ENCODE measurements at regions not wholly inside any gene's neighbourhood (a gene's known extent, or its start where the extent isn't known, plus 50 kb on each side); places are given as distances from the start of the nearest gene placed in this dataset.

DNA sequence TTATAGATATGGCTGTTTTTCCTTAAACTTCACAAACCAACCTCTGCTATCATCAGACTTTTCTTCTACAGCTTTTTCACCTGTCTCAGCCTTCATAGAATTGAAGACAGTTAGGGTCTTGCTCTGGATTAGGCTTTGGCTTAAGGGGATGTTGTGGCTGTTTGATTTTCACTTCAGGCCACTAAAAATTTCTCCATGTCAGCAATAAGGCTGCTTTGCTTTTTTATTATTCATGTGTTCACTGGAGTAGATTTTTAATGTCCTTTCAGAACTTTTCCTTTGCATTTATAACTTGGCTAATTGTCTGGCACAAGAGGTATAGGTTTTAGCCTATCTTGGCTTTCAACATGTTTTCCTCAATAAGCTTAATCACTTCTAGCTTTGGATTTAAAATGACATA, 392.6 kb downstream of the RFPL4B start:
- TF ChIP-seq SIN3A (IDR thresholded peaks at IDR 0.05; ENCODE audit: borderline replicate concordance, insufficient read depth, low read length) (no peak), POLR2AphosphoS5 (IDR thresholded peaks at IDR 0.05; ENCODE audit: low read depth, low read length) (no peak), FOXP2 (optimal IDR thresholded peaks at IDR 0.05; ENCODE audit: borderline replicate concordance, extremely low read depth, extremely low read length, insufficient read depth) (no peak), TAF1 (IDR thresholded peaks at IDR 0.05; ENCODE audit: borderline replicate concordance, insufficient read depth, low read length) (no peak)
- TF ChIP-seq, protein P1, sequence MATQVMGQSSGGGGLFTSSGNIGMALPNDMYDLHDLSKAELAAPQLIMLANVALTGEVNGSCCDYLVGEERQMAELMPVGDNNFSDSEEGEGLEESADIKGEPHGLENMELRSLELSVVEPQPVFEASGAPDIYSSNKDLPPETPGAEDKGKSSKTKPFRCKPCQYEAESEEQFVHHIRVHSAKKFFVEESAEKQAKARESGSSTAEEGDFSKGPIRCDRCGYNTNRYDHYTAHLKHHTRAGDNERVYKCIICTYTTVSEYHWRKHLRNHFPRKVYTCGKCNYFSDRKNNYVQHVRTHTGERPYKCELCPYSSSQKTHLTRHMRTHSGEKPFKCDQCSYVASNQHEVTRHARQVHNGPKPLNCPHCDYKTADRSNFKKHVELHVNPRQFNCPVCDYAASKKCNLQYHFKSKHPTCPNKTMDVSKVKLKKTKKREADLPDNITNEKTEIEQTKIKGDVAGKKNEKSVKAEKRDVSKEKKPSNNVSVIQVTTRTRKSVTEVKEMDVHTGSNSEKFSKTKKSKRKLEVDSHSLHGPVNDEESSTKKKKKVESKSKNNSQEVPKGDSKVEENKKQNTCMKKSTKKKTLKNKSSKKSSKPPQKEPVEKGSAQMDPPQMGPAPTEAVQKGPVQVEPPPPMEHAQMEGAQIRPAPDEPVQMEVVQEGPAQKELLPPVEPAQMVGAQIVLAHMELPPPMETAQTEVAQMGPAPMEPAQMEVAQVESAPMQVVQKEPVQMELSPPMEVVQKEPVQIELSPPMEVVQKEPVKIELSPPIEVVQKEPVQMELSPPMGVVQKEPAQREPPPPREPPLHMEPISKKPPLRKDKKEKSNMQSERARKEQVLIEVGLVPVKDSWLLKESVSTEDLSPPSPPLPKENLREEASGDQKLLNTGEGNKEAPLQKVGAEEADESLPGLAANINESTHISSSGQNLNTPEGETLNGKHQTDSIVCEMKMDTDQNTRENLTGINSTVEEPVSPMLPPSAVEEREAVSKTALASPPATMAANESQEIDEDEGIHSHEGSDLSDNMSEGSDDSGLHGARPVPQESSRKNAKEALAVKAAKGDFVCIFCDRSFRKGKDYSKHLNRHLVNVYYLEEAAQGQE (IDR thresholded peaks at IDR 0.05; ENCODE audit: insufficient read depth in 1 of 2, low read depth in 2 of 2, low read length in 2 of 2), result no peak
